GM23248 (cell line): ENCODE measurements at regions not wholly inside any gene's neighbourhood (a gene's known extent, or its start where the extent isn't known, plus 50 kb on each side); places are given as distances from the start of the nearest gene placed in this dataset.

Source experiments
- EZH2 ChIP-seq: fragments of 200-600 bp; sonication (generic); IDR thresholded peaks from 2 replicates; pipeline ENCODE4 v1.6.1; 2018; ENCODE audit warnings: antibody characterized with exemption, mild to moderate bottlenecking; ENCODE audit not compliant: insufficient read depth, poor library complexity, severe bottlenecking
- EZH2phosphoT487 ChIP-seq: fragments of 200-600 bp; sonication (generic); IDR thresholded peaks from 2 replicates; pipeline ENCODE4 v1.6.1; 2018; ENCODE audit warnings: antibody characterized with exemption, moderate library complexity, mild to moderate bottlenecking, low read depth; ENCODE audit not compliant: insufficient read depth

- TF ChIP-seq EZH2: no peak
- TF ChIP-seq EZH2phosphoT487: no peak
These were observed 91.1 kb downstream of the OR13A1 start for GRCh38 chr10:45224219-45224841.
